AG04449 (cell line): ENCODE measurements at regions not wholly inside any gene's neighbourhood (a gene's known extent, or its start where the extent isn't known, plus 50 kb on each side); places are given as distances from the start of the nearest gene placed in this dataset.

Experiments
- CTCF ChIA-PET: fragments of 350-600 bp; formaldehyde crosslinking; extraction: SDS; loops from one replicate; lab custom pipeline; 2021; ENCODE audit warnings: antibody characterized with exemption; lab: Yijun Ruan, JAX
- POLR2A ChIA-PET: fragments of 400-600, 350-600 bp; formaldehyde crosslinking; extraction: SDS; loops from one replicate; lab custom pipeline; 2020; ENCODE audit warnings: antibody characterized with exemption, inconsistent platforms; lab: Yijun Ruan, JAX
- DNase-seq: peaks from one replicate; pipeline ENCODE4 v3.0.0-alpha.2; 2010; ENCODE audit warnings: low read depth, low spot score
- H3K4me3 ChIP-seq: 2 replicates; pipeline ENCODE4 v1.5.1; 2011; ENCODE audit warnings: low read depth, mild to moderate bottlenecking, control low read depth, low read length
- TF ChIP-seq, protein P1 (sequence below): IDR thresholded peaks from one replicate; pipeline ENCODE4 v1.5.1; 2011; ENCODE audit warnings: mild to moderate bottlenecking, moderate library complexity, low read length, control low read depth, inconsistent platforms; ENCODE audit not compliant: insufficient read depth; ENCODE audit errors: missing control alignments

DNA sequence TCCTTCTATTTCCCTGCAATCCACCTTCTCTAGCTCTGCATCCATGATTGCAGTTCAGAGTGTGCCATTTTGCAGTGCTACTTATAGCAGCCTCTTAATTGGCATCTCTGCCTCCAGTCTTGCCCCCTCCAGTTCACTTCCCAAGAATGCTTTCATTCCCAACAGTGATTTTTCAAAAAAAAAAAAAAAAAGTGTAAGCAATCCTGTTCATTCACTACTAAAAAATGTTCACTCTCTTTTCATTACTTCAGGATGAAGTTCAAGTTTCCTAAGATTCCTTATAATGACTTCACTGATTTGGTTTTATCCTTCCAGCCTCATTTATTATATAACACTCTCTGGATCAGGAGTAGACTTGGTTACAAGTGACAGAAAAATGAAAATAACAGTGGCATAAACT is 124.7 kb upstream of the LNX1 start:
- POLR2A ChIA-PET = interaction anchor here (0.7 kb wide), 2 partner anchors 366 to 528 kb away, joined by 3 to 5 read pairs; no protein-coding TSS in a partner anchor
- DNase-seq = no peak
- no peak overlapping the region for H3K4me3 ChIP-seq
- CTCF ChIA-PET = interaction anchor here (0.6 to 7.3 kb wide), 7 partner anchors 10 to 517 kb away, joined by 3 to 46 read pairs (median 5); no protein-coding TSS in a partner anchor
- TF ChIP-seq, protein P1, sequence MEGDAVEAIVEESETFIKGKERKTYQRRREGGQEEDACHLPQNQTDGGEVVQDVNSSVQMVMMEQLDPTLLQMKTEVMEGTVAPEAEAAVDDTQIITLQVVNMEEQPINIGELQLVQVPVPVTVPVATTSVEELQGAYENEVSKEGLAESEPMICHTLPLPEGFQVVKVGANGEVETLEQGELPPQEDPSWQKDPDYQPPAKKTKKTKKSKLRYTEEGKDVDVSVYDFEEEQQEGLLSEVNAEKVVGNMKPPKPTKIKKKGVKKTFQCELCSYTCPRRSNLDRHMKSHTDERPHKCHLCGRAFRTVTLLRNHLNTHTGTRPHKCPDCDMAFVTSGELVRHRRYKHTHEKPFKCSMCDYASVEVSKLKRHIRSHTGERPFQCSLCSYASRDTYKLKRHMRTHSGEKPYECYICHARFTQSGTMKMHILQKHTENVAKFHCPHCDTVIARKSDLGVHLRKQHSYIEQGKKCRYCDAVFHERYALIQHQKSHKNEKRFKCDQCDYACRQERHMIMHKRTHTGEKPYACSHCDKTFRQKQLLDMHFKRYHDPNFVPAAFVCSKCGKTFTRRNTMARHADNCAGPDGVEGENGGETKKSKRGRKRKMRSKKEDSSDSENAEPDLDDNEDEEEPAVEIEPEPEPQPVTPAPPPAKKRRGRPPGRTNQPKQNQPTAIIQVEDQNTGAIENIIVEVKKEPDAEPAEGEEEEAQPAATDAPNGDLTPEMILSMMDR = no peak

DNA sequence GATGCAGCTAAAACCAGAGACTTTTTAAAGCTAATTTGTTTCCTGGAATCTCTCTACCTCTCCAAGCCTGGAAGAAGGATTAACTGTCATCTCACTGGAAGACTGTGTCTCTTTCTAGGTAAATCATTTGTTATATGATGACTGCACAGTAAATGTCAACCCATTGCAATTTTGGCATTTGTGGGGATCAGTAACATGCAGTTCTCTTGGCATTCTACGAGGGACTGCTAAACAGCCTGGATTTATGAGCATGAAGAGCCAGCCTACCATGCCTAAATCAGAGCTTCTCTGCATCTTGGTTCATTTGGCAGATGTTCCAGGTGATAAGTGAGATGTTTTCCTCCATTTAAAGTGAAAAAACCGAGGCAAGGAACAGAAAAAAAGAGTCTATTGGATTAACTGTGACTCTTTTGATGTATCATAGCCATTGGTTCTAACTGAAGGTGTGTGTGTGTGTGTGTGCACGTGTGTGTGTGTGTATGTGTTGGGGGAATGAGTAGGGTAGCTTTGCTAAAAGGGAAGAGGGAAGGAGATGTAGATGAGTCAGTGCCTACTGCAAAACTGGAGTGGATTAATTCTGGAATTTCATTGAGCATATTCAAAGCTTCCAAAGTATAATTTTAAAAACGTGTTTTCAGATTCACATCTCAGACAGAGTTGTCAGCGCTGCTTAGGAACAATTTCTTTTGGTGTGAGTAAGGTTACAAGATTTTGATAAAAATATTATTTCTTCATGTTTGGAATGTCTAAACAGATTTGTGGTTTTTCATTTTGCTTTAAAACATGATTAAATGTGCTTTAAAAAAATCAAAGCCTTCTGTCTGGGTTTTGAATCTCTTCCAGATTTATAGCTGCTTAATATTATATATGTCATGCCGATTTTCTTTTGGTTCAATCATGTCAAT is 123.2 kb upstream of the LNX1 start:
- ChIA-PET CTCF (interaction anchor here (0.9 to 7.3 kb wide), 10 partner anchors 8 to 519 kb away, joined by 3 to 46 read pairs (median 4); partner anchors contain the start of gene PDGFRA), POLR2A (interaction anchor here (0.6 to 2.5 kb wide), 7 partner anchors 12 to 519 kb away, joined by 3 to 6 read pairs (median 3); no protein-coding TSS in a partner anchor)
- DNase-seq = peak; percentile 67
- no peak overlapping the region for H3K4me3 ChIP-seq
- TF ChIP-seq, protein P1 = no peak

DNA sequence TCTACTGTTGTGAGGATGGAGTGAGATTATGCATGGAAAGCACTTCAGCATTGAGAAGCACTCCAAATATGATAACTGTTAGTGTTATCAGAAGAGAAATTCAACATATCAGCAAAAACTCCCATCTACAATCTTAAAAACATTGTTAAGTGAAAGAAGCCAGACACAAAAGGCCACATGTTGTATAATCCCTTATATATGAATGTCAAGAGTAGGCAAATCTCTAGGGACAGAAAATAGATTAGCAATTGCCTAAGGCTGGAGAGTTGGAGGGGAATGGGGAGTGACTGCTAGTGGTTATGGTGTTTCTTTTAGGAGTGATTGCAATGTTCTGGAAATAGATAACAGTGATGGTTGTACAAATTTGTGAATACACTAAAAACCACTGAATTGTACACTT is 122.5 kb upstream of the LNX1 start:
- no peak overlapping the region for H3K4me3 ChIP-seq
- ChIA-PET POLR2A (interaction anchor here (0.9 to 2.5 kb wide), 3 partner anchors 11 to 520 kb away, joined by 4 to 6 read pairs (median 4); no protein-coding TSS in a partner anchor), CTCF (interaction anchor here (0.9 to 7.3 kb wide), 6 partner anchors 8 to 520 kb away, joined by 3 to 46 read pairs (median 4); partner anchors contain the start of gene PDGFRA)
- TF ChIP-seq, protein P1 = no peak
- DNase-seq = no peak

DNA sequence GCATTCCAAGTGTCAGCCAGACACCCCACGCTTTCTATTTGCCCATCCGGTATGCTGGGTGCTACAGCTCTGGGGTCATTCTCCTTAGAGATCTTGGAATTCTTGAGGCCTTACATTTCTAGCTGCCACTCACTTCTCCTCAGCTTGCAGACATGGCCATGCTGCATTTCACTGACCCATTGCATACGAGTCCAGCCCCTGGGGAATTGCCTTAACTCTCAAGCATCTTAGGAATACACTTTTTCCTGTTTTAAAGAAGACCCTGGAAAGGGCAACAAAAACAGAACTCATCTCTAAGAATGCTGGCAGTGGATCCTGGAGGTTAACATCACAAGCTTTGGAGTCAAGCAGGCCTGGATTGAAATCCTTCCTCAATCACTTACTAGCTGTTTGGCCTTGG is 122.0 kb upstream of the LNX1 start:
- ChIA-PET CTCF (interaction anchor here (0.9 to 7.3 kb wide), 6 partner anchors 10 to 520 kb away, joined by 4 to 46 read pairs (median 4); partner anchors contain the start of gene PDGFRA), POLR2A (interaction anchor here (0.6 to 2.5 kb wide), 2 partner anchors 10 to 518 kb away, joined by 3 to 6 read pairs; no protein-coding TSS in a partner anchor)
- TF ChIP-seq, protein P1 = no peak
- DNase-seq = peak; percentile 59
- no peak overlapping the region for H3K4me3 ChIP-seq

DNA sequence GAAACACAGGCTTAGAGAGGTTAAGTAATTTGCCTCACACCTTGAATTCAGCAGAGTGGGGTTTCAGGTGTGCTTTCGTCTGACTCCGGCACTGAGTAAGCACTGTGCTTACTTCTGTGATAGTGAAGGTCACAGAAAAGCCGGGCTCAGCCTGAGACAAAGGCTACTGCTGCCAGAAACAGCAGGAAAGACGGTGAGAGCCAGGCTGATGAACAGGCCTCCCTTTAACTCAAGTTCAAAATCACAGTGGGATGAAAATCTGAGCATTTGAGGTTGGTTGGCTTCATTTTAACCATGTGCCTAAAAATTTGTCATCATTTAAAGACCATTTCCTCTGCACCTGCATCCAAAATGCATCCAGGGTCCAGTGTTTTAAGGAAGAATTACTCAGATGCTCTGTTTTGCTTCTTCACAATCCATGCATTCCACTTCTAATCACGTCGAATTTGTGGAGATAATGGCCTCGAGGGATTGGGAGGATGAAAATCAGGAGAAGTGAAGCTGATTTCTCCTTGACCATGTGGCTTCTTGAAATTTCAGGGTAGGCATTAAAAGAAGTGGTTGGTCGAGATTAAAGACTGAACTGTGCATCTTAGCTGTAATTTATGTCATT is 121.2 kb upstream of the LNX1 start:
- CTCF ChIA-PET = interaction anchor here (0.7 to 7.3 kb wide), 7 partner anchors 10 to 546 kb away, joined by 3 to 46 read pairs (median 4); no protein-coding TSS in a partner anchor
- TF ChIP-seq, protein P1 = no peak
- no peak for DNase-seq
- POLR2A ChIA-PET = interaction anchor here (0.6 to 2.5 kb wide), 2 partner anchors 10 to 519 kb away, joined by 3 to 6 read pairs; no protein-coding TSS in a partner anchor
- H3K4me3 ChIP-seq = no peak overlapping the region
